Loucy (cell line): ENCODE measurements at regions not wholly inside any gene's neighbourhood (a gene's known extent, or its start where the extent isn't known, plus 50 kb on each side); places are given as distances from the start of the nearest gene placed in this dataset.

ENCODE experiments used
- EZH2phosphoT487 ChIP-seq: fragments of 200-600 bp; IDR thresholded peaks from 2 replicates; pipeline ENCODE4 v1.6.1; 2018; ENCODE audit warnings: antibody characterized with exemption, mild to moderate bottlenecking, moderate library complexity, borderline replicate concordance
- TF ChIP-seq, protein P1 (sequence below): fragments of 200-600 bp; sonication (generic); conservative IDR thresholded peaks from 2 replicates; pipeline ENCODE4 v1.5.1; 2014; ENCODE audit warnings: mild to moderate bottlenecking, antibody characterized with exemption, low read length

DNA sequence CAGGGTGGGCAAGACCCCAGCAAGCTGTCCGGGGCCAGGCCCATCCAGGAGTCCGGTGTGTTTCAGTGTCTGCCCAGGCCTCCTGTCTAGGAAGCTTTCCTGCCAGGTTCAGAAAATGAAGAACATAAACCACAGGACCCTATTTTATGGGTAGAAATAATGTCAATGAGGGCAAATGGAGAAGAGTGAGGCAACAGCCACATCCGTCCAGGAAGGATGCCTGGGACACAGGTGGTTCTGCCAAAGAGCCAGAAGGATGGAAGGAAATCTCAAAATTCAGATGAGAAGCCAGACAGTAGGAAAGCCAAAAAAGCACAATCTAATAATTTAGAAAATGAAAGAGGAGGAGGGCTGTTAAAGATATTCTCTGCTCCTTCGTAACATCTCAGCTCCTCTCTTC, 262.3 kb downstream of the AUH start:
- TF ChIP-seq EZH2phosphoT487, result no peak
- TF ChIP-seq, protein P1, sequence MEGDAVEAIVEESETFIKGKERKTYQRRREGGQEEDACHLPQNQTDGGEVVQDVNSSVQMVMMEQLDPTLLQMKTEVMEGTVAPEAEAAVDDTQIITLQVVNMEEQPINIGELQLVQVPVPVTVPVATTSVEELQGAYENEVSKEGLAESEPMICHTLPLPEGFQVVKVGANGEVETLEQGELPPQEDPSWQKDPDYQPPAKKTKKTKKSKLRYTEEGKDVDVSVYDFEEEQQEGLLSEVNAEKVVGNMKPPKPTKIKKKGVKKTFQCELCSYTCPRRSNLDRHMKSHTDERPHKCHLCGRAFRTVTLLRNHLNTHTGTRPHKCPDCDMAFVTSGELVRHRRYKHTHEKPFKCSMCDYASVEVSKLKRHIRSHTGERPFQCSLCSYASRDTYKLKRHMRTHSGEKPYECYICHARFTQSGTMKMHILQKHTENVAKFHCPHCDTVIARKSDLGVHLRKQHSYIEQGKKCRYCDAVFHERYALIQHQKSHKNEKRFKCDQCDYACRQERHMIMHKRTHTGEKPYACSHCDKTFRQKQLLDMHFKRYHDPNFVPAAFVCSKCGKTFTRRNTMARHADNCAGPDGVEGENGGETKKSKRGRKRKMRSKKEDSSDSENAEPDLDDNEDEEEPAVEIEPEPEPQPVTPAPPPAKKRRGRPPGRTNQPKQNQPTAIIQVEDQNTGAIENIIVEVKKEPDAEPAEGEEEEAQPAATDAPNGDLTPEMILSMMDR, result no peak
